ENCODE measurements at regions not wholly inside any gene's neighbourhood (a gene's known extent, or its start where the extent isn't known, plus 50 kb on each side); places are given as distances from the start of the nearest gene placed in this dataset.

DNA sequence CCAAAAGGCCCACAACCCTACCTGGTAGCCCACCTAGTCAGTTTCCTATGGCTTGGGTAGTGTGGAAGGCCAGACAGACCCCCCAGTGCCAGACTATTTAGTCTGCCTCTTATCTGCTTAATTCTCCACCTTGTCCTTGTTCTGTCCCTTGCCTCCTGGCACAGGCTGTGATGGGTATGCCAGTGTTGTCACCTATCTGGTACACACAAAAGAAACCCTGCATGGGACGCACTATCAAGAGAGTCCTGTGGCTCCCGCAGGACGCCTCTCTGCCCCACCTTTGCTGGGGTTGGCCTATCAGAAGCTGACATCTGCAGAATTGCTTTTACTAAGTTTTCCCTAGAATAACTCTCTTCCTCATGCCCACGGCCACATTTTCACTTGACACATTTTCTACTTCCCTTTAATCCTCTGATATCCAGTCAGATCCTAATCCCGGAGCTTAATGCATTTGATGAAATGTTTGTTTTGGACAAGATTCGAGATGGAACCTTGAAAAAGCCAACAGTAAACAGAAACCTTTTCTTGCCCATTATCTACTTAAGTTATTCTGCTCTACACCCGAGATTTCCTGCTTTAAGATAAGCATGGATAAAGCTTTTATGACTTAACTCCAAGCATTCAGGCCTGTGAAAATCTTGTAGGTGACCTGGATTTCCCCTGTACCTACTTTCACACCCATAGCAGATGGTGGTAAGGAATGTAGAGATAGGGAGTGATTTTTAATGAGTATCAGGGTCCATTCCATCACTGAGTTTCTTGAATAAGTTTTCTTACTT lies 468.5 kb downstream of the ZNF608 start:
- Histone ChIP-seq H3K4me3 (ENCODE audit: low read length) (no peak overlapping the region), H3K27me3 (ENCODE audit: control insufficient read depth, insufficient read depth) (no peaks in the 10 kb centered on the region), H3K4me1 (ENCODE audit: control insufficient read depth, insufficient read depth, low read length) (no peaks in the 10 kb centered on the region), H3K27ac (ENCODE audit: low read length) (no peak overlapping the region), H3K9me3 (ENCODE audit: control insufficient read depth, low read length) (no peaks in the 10 kb centered on the region)
- DNase-seq (peak in 2 of 3 donors; percentile 41 to 51), ATAC-seq (no peak)
- intact Hi-C loops (cut with DNase I), result no loop called here
- WGBS, result 43% methylated on average over 7 of the region's 7 CpGs

DNA sequence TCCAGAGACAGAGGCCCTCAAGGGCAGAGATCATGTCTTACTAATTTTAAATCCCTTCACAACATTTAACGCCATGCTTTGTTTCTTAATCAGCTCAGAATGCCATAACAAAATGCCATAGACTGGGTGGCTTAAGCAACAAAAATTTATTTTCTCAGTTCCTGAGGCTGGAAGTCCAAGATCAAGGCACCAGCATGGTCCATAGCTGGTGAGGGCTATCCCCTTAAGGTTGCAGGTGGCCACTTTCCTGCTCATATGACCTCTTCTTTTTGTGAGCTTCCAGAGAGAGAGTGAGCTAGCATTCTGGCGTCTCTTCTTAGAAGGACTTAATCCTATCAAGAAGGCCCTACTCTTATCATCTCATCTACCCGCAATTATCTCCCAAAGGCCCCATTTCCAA lies 470.3 kb downstream of the ZNF608 start:
- Histone ChIP-seq H3K27me3 (ENCODE audit: control insufficient read depth, insufficient read depth) (no peaks in the 10 kb centered on the region), H3K4me1 (ENCODE audit: control insufficient read depth, insufficient read depth, low read length) (no peaks in the 10 kb centered on the region), H3K4me3 (ENCODE audit: low read length) (no peak overlapping the region), H3K27ac (ENCODE audit: low read length) (no peak overlapping the region), H3K9me3 (ENCODE audit: control insufficient read depth, low read length) (no peaks in the 10 kb centered on the region)
- DNase-seq (no peak), ATAC-seq (no peak)
- 96% methylated on average over 3 of the region's 3 CpGs for WGBS
- intact Hi-C loops (cut with DNase I), result no loop called here

DNA sequence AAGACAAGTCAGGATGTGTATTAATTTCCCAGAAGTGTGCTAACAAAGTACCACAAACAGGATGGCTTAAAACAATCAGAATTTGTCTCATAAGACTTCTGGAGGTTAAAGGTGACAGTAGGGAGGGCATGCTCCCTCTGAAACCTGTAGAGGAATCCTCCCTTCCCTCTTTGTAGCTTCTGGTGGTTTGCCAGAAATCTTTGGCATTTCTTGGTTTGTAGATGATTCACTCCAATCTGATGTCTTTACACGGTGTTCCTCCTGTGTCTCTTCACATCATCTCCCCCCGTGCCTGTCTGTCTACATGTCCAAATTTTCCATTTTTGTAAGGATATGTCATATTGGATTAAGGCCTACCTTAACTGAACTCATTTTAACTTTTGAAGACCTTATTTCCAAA lies 471.5 kb downstream of the ZNF608 start:
- Histone ChIP-seq H3K27ac (ENCODE audit: low read length) (no peak overlapping the region), H3K4me3 (ENCODE audit: low read length) (no peak overlapping the region), H3K9me3 (ENCODE audit: control insufficient read depth, low read length) (no peaks in the 10 kb centered on the region), H3K4me1 (ENCODE audit: control insufficient read depth, insufficient read depth, low read length) (no peaks in the 10 kb centered on the region), H3K27me3 (ENCODE audit: control insufficient read depth, insufficient read depth) (no peaks in the 10 kb centered on the region)
- WGBS, result 58% methylated on average over 2 of the region's 2 CpGs
- intact Hi-C loops (cut with DNase I), result no loop called here
- DNase-seq, result no peak
- ATAC-seq, result no peak

DNA sequence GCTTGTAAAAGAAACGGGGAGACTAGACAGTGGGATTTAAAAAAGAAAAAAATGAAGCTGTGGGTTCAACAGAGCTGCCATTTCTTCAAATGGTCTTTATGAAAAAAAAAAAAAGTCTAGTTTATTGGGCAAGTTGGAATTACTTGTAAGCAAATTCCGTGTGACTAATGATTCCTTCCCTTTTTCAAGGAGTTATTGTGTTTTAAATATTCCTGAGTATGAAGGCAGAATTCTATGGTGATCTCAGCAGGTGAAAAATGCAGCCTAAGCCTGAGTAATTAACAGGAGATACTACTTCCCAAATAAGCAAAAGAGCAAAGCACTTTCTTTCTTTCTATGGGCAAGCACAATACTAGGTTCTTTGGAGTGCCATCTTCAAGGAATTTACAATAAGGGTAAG lies 481.9 kb downstream of the ZNF608 start:
- Histone ChIP-seq H3K9me3 (ENCODE audit: control insufficient read depth, low read length) (no peaks in the 10 kb centered on the region), H3K27ac (ENCODE audit: low read length) (no peak overlapping the region), H3K4me3 (ENCODE audit: low read length) (no peak overlapping the region), H3K27me3 (ENCODE audit: control insufficient read depth, insufficient read depth) (no peaks in the 10 kb centered on the region), H3K4me1 (ENCODE audit: control insufficient read depth, insufficient read depth, low read length) (peaks cover 4% of the 10 kb centered on the region)
- no peak for DNase-seq
- intact Hi-C loops (cut with DNase I), result no loop called here
- ATAC-seq, result no peak
- 92% methylated on average over 2 of the region's 2 CpGs for WGBS

DNA sequence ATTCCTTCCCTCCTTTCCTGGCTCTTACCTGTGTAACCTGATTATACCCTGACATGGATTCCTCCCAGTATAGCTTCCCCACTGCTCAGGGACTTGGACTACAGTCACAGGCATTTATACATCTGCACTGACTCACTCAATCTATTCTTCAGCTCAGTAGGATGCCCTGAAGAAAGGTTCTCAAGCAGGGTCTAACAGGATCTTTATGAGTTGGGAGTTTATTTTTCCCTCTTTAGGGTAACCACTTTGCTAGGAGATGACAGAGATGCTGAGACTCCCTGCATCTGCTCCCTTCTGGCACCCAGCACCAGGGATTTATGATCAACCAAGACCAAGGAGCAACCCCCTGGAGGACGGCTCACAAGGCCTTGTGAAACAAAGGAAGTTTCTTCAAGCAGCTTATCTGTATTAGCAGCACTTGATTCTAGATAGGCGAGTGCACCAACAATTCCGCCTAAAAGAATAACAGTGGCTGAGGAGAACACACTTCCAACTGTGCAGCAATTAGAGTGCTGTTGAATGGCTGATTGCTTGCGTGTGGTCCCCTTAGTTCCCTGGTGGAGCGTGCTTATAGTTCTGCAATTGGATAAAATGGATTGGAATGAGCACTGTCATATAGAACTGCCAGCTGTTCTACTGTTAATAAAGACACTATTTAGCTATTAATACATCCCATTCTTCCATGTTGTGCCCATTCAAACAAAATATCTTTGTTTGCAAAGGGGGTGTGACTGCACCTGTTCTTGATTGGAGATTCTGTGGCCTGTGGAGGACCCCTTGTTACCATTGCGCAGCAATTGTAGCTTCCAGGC lies 482.6 kb downstream of the ZNF608 start:
- intact Hi-C loops (cut with DNase I), result no loop called here
- Histone ChIP-seq H3K4me3 (ENCODE audit: low read length) (no peak overlapping the region), H3K27me3 (ENCODE audit: control insufficient read depth, insufficient read depth) (no peaks in the 10 kb centered on the region), H3K27ac (ENCODE audit: low read length) (no peak overlapping the region), H3K4me1 (ENCODE audit: control insufficient read depth, insufficient read depth, low read length) (peaks cover 4% of the 10 kb centered on the region), H3K9me3 (ENCODE audit: control insufficient read depth, low read length) (no peaks in the 10 kb centered on the region)
- DNase-seq (no peak), ATAC-seq (peak; percentile 48 to 89)
- WGBS, result 56% methylated on average over 6 of the region's 6 CpGs

DNA sequence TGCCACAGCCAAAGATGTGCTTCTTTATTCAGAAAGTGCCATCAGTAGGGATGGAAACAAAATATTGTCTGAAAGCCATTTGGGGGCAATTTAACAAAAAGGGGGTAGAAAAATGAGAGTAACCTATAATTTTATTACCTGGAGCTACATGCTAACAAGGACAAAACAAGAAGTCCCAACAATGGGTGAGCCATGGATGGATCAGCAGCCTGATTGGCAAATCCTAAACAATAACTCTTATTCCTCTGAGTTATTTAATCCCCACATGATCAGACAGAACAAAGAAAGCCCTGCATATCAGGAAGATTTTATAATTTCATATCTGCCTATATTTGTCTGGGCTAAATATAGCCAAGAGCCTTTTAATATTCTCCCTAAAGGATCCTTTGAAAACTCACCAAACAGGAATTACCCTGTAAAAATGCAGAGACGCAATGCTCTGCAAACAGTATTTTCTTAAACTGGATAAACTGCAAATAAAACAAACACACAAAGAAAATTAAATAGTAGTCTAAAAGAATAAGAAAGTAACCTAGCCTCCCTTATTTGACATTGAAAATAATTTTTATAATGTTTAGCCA lies 483.4 kb downstream of the ZNF608 start:
- Histone ChIP-seq H3K27me3 (ENCODE audit: control insufficient read depth, insufficient read depth) (no peaks in the 10 kb centered on the region), H3K27ac (ENCODE audit: low read length) (no peak overlapping the region), H3K4me1 (ENCODE audit: control insufficient read depth, insufficient read depth, low read length) (peaks cover 4% of the 10 kb centered on the region), H3K4me3 (ENCODE audit: low read length) (no peak overlapping the region), H3K9me3 (ENCODE audit: control insufficient read depth, low read length) (no peaks in the 10 kb centered on the region)
- ATAC-seq (no peak), DNase-seq (no peak)
- 68% methylated on average over 1 of the region's 1 CpG for WGBS
- intact Hi-C loops (cut with DNase I), result no loop called here

DNA sequence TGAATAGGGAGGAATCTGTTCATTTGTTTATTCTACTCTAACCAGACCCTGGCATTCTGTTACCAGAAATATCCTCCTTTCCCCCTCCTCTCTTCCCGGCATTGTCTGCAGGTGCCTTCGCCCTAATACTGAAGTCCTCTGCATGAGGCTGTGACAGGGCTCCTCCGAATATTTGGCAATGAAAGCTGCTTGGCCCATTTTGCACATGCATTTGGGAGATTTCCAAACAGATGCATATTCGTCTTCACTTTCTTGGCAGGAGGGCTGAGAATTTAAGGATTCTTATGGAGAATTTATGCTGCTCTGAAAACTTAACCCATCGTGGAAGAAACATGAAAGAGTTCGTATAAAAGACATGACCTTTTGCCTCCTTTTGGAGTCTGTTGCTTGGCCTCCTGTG lies 484.0 kb downstream of the ZNF608 start:
- H3K27me3 ChIP-seq (ENCODE audit: control insufficient read depth, insufficient read depth), result no peaks in the 10 kb centered on the region
- no peak for DNase-seq
- H3K27ac ChIP-seq (ENCODE audit: low read length), result no peak overlapping the region
- WGBS, result 42% methylated on average over 6 of the region's 6 CpGs
- ATAC-seq, result no peak
- peaks cover 4% of the 10 kb centered on the region for H3K4me1 ChIP-seq (ENCODE audit: control insufficient read depth, insufficient read depth, low read length)
- no peaks in the 10 kb centered on the region for H3K9me3 ChIP-seq (ENCODE audit: control insufficient read depth, low read length)
- no peak overlapping the region for H3K4me3 ChIP-seq (ENCODE audit: low read length)
- intact Hi-C loops (cut with DNase I), result no loop called here

DNA sequence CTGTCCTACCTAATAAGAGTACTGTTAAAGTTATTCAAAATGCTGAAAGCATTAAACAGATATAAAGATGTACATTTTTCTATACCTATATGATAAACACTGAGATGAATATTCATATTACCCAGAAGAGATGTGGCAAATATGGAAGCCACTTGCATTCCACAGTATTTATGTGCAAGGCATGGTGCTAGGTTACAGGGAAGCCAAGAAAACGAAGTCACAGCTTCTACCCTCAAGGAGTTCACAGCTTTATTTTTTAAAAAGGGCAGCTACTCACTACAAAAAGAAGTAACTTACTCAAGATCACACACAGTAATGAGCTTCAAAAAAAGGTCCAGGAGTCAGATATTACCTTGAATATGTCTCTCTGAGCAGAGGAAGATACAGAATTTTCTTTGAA lies 484.6 kb downstream of the ZNF608 start:
- H3K4me3 ChIP-seq (ENCODE audit: low read length), result no peak overlapping the region
- DNase-seq (no peak), ATAC-seq (no peak)
- intact Hi-C loops (cut with DNase I), result no loop called here
- peaks cover 4% of the 10 kb centered on the region for H3K4me1 ChIP-seq (ENCODE audit: control insufficient read depth, insufficient read depth, low read length)
- WGBS, result 83% methylated on average over 1 of the region's 1 CpG
- no peaks in the 10 kb centered on the region for H3K27me3 ChIP-seq (ENCODE audit: control insufficient read depth, insufficient read depth)
- H3K27ac ChIP-seq (ENCODE audit: low read length), result no peak overlapping the region
- H3K9me3 ChIP-seq (ENCODE audit: control insufficient read depth, low read length), result no peaks in the 10 kb centered on the region

DNA sequence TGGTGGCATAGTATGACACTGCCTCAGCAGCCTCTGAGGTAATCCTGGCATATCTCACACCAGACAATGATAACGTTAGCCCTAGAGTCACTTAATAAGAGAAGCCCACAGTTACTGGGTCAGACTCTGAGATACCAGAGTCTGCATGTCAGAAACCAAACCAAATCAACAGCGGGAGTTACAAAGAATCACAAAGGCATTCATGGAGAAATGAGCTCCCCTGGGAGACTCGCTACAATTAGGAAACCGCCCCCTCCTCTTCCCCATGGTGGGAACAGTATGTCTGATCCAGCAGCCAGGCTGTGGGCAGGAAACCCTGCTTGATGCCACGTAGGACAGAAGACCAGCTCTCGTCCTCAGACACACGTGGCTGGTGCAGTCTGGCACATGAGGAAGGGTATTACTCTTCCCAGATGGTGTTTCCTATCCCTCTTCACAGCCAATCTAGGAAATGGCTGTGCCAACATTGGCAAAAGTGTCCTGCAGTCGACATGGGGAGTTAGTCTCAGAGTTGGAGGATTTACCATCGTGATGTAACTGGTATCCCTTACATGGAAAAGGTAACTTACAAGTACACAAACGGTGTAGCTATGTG lies 485.4 kb downstream of the ZNF608 start:
- intact Hi-C loops (cut with DNase I), result no loop called here
- H3K9me3 ChIP-seq (ENCODE audit: control insufficient read depth, low read length), result no peaks in the 10 kb centered on the region
- WGBS, result 69% methylated on average over 10 of the region's 10 CpGs
- no peak overlapping the region for H3K27ac ChIP-seq (ENCODE audit: low read length)
- peaks cover 4% of the 10 kb centered on the region for H3K4me1 ChIP-seq (ENCODE audit: control insufficient read depth, insufficient read depth, low read length)
- ATAC-seq (no peak), DNase-seq (no peak)
- H3K27me3 ChIP-seq (ENCODE audit: control insufficient read depth, insufficient read depth), result no peaks in the 10 kb centered on the region
- H3K4me3 ChIP-seq (ENCODE audit: low read length), result no peak overlapping the region

DNA sequence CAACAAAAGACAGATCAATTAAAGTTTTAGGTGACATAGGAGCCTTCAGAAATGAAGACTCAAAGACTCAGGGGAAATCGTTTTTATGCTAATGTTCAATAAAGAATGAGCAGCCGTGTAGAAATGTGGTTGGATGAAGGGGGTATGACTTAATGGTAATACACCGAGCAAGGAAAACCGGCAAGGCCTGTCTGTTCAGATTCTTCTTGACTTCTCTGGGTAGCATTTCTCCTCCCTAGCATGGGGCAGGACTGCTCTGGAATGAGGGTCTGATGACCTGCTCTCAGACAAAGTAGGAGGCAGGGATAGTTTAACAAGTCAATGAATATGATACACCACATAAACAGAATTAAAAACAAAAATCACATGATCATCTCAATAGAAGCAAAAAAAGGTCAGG lies 487.4 kb downstream of the ZNF608 start:
- Histone ChIP-seq H3K9me3 (ENCODE audit: control insufficient read depth, low read length) (no peaks in the 10 kb centered on the region), H3K27ac (ENCODE audit: low read length) (no peak overlapping the region), H3K4me3 (ENCODE audit: low read length) (no peak overlapping the region), H3K4me1 (ENCODE audit: control insufficient read depth, insufficient read depth, low read length) (peaks cover 4% of the 10 kb centered on the region), H3K27me3 (ENCODE audit: control insufficient read depth, insufficient read depth) (no peaks in the 10 kb centered on the region)
- no peak for DNase-seq
- WGBS, result 97% methylated on average over 4 of the region's 4 CpGs
- no peak for ATAC-seq
- intact Hi-C loops (cut with DNase I), result no loop called here

DNA sequence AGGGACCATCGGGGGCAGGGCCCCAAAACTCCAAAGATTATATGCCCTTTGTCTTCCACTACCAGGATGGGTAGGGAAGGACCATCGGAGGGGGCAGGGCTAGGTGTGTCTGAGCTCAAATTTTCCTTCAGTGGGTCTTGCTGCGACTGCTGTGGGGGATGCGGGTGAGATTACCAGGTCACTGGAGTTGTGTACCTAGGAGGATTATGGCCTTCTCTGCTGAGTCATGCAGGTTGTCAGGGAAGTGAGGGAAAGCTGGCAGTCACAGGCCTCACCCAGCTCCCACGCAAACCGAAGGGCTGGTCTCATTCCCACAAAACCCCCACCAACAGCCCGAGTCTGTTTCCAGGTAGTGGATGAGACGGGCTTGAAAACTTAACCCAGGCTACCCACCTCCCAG lies 489.4 kb downstream of the ZNF608 start:
- H3K27me3 ChIP-seq (ENCODE audit: control insufficient read depth, insufficient read depth), result no peaks in the 10 kb centered on the region

More for the DNA sequence above, 489.4 kb downstream of the ZNF608 start:
- no peaks in the 10 kb centered on the region for H3K9me3 ChIP-seq (ENCODE audit: control insufficient read depth, low read length)
- intact Hi-C loops (cut with DNase I), result no loop called here
- peaks cover 2% of the 10 kb centered on the region for H3K4me1 ChIP-seq (ENCODE audit: control insufficient read depth, insufficient read depth, low read length)
- H3K4me3 ChIP-seq (ENCODE audit: low read length), result no peak overlapping the region
- 96% methylated on average over 8 of the region's 8 CpGs for WGBS
- H3K27ac ChIP-seq (ENCODE audit: low read length), result no peak overlapping the region
- no peak for DNase-seq
- no peak for ATAC-seq

Data from right cardiac atrium (tissue), 5 donors.